ENCODE measurements at regions not wholly inside any gene's neighbourhood (a gene's known extent, or its start where the extent isn't known, plus 50 kb on each side); places are given as distances from the start of the nearest gene placed in this dataset.

GRCh38 chr12:45666396-45666795, 63.1 kb upstream of the ARID2 start:
- TF ChIP-seq CTCF (IDR thresholded peaks at IDR 0.05) (no peak), POLR2A (IDR thresholded peaks at IDR 0.05) (no peak), EP300 (IDR thresholded peaks at IDR 0.05) (no peak), POLR2AphosphoS5 (IDR thresholded peaks at IDR 0.05) (no peak)

Measured in sigmoid colon (tissue), 4 donors.